Panc1 (cell line): ENCODE measurements at regions not wholly inside any gene's neighbourhood (a gene's known extent, or its start where the extent isn't known, plus 50 kb on each side); places are given as distances from the start of the nearest gene placed in this dataset.
A peak's percentile ranks its signal among the peaks of the same experiment; 100 is the strongest.

Experiments
- ATAC-seq: fragments of 200-7000 bp; cut with Tn5 transposase; 2 replicates; pipeline ENCODE4 v1.9.1; 2020; ENCODE audit warnings: mild to moderate bottlenecking, moderate library complexity
- BruUV-seq: library from RNA; stranded (reverse); fragments of 400-500 nt; replicated peaks from 2 replicates; lab custom pipeline; 2021; lab: Mats Ljungman, UMichigan
- CTCF ChIA-PET: fragments of 300-600 bp; sonication (Branson Sonifier 250); formaldehyde crosslinking; loops from one replicate; lab custom pipeline; 2022; ENCODE audit warnings: antibody characterized with exemption; lab: Charles Lee
- POLR2A ChIA-PET: fragments of 300-600 bp; sonication (Branson Sonifier 250); formaldehyde crosslinking; loops from one replicate; lab custom pipeline; 2022; ENCODE audit warnings: antibody characterized with exemption; lab: Charles Lee
- DNase-seq: peaks from one replicate; pipeline ENCODE4 v3.0.0-alpha.2; 2010; ENCODE audit warnings: low read depth, low spot score
- H3K27ac ChIP-seq: 2 replicates; pipeline ENCODE4 v1.5.1; 2011; ENCODE audit warnings: mild to moderate bottlenecking, low read length, inconsistent platforms
- H3K27me3 ChIP-seq: fragments of 200-500 bp; sonication (Bioruptor generic); 2 replicates; pipeline ENCODE4 v1.6.0; 2014; ENCODE audit warnings: low read length, inconsistent platforms; ENCODE audit not compliant: control insufficient read depth, insufficient read depth
- H3K36me3 ChIP-seq: fragments of 200-500 bp; sonication (Bioruptor generic); 2 replicates; pipeline ENCODE4 v1.5.1; 2014; ENCODE audit warnings: inconsistent platforms, mild to moderate bottlenecking, low read length, moderate library complexity; ENCODE audit not compliant: control insufficient read depth, insufficient read depth
- H3K4me1 ChIP-seq: 2 replicates; pipeline ENCODE4 v1.5.1; 2011; ENCODE audit warnings: inconsistent platforms, mild to moderate bottlenecking, low read length, moderate library complexity; ENCODE audit not compliant: control insufficient read depth, insufficient read depth
- H3K4me3 ChIP-seq, 2 experiments: 2 replicates each; pipeline ENCODE4 v1.5.1; 2011 to 2012; ENCODE audit warnings: low read depth in 2 of 2, low read length in 2 of 2, mild to moderate bottlenecking in 2 of 2, inconsistent platforms in 1 of 2, moderate library complexity in 1 of 2
- H3K9me3 ChIP-seq: fragments of 200-500 bp; sonication (Bioruptor generic); 2 replicates; pipeline ENCODE4 v1.5.1; 2014; ENCODE audit warnings: low read depth, mild to moderate bottlenecking, inconsistent platforms, low read length, moderate library complexity; ENCODE audit not compliant: control insufficient read depth, insufficient read depth
- CTCF ChIP-seq: fragments of 450-650 bp; IDR thresholded peaks from 2 replicates; pipeline ENCODE4 v1.5.1; 2017; ENCODE audit warnings: mild to moderate bottlenecking
- POLR2AphosphoS5 ChIP-seq: IDR thresholded peaks from 2 replicates; pipeline ENCODE4 v1.6.1; 2012; ENCODE audit warnings: mild to moderate bottlenecking, low read depth, low read length, moderate library complexity
- REST ChIP-seq, 2 experiments: IDR thresholded peaks; 2 replicates each; pipeline ENCODE4 v1.6.1; 2011 to 2012; ENCODE audit warnings: low read depth in 2 of 2, control low read depth in 1 of 2, low read length in 1 of 2, mild to moderate bottlenecking in 1 of 2, moderate library complexity in 1 of 2; ENCODE audit not compliant: insufficient read depth in 1 of 2
- SIN3A ChIP-seq: IDR thresholded peaks from 2 replicates; pipeline ENCODE4 v1.6.1; 2012; ENCODE audit warnings: low read depth, mild to moderate bottlenecking, low read length, moderate library complexity, borderline replicate concordance; ENCODE audit not compliant: insufficient read depth
- TCF7L2 ChIP-seq: IDR thresholded peaks from 2 replicates; pipeline ENCODE4 v1.6.1; 2011; ENCODE audit warnings: mild to moderate bottlenecking, low read depth, low read length, inconsistent platforms
- in situ Hi-C: cut with HindIII; loops from 2 replicates; pipeline ENCODE4 v1.10.0; 2016; ENCODE audit warnings: low sequenced_read_pairs, low pct_unique_long_range_greater_than_20kb
- intact Hi-C: fragments of 100-400 bp; cut with micrococcal nuclease; formaldehyde crosslinking; loops from one replicate; pipeline ENCODE4 v1.10.0; 2022; ENCODE audit not compliant: unreplicated experiment

- CTCF ChIA-PET: no interaction called here
- Histone ChIP-seq H3K36me3 (no peaks in the 10 kb centered on the region), H3K4me3 (no peak overlapping the region), H3K4me1 (peaks cover 3% of the 10 kb centered on the region; the same call in 1 of the 2 replicates), H3K27me3 (no peaks in the 10 kb centered on the region), H3K9me3 (peaks cover 2% of the 10 kb centered on the region; the same call in 1 of the 2 replicates), H3K27ac (peak overlapping the region; percentile 75)
- POLR2A ChIA-PET: no interaction called here
- in situ Hi-C loops (no loop called here), intact Hi-C loops (no loop called here)
- DNase-seq (no peak), ATAC-seq (no peak)
- no TSS peak for BruUV-seq
- TF ChIP-seq CTCF: no peak
- no peak for TF ChIP-seq TCF7L2
- no peak for TF ChIP-seq POLR2AphosphoS5
- no peak for TF ChIP-seq SIN3A
- no peak for TF ChIP-seq REST (IDR thresholded peaks at IDR 0.05; ENCODE audit: insufficient read depth in 1 of 2, low read depth in 2 of 2, low read length in 1 of 2)
These were observed 66.6 kb upstream of the PDE5A start for GRCh38 chr4:119695216-119695615.

GRCh38 chr4:119693126-119693525 is 64.5 kb upstream of the PDE5A start:
- H3K36me3 ChIP-seq: no peaks in the 10 kb centered on the region
- BruUV-seq: no TSS peak
- peaks cover 3% of the 10 kb centered on the region; the same call in 1 of the 2 replicates for H3K4me1 ChIP-seq
- in situ Hi-C loops (no loop called here), intact Hi-C loops (no loop called here)
- CTCF ChIA-PET: no interaction called here
- no peak for DNase-seq
- H3K4me3 ChIP-seq: no peak overlapping the region
- peaks cover 3% of the 10 kb centered on the region; the same call in 1 of the 2 replicates for H3K9me3 ChIP-seq
- TF ChIP-seq REST (IDR thresholded peaks at IDR 0.05; ENCODE audit: insufficient read depth in 1 of 2, low read depth in 2 of 2, low read length in 1 of 2): no peak
- no peak for TF ChIP-seq POLR2AphosphoS5
- no peak for TF ChIP-seq CTCF
- no peak for TF ChIP-seq TCF7L2
- no peak for TF ChIP-seq SIN3A
- H3K27me3 ChIP-seq: no peaks in the 10 kb centered on the region
- POLR2A ChIA-PET: no interaction called here
- ATAC-seq: no peak
- peak overlapping the region; percentile 83; the same call in 1 of the 2 replicates for H3K27ac ChIP-seq
